Choroid plexus epithelial cell (primary cell): ENCODE measurements at regions not wholly inside any gene's neighbourhood (a gene's known extent, or its start where the extent isn't known, plus 50 kb on each side); places are given as distances from the start of the nearest gene placed in this dataset.

ENCODE experiments used
- DNase-seq: peaks from one replicate; pipeline ENCODE4 v3.0.0-alpha.2; 2010; ENCODE audit warnings: low read depth
- H3K4me3 ChIP-seq: 2 replicates; pipeline ENCODE4 v1.5.1; 2011; ENCODE audit warnings: low read depth, mild to moderate bottlenecking, control low read depth, low read length, moderate library complexity
- CTCF ChIP-seq: conservative IDR thresholded peaks from 2 replicates; pipeline ENCODE4 v1.5.1; 2011; ENCODE audit warnings: low read depth, mild to moderate bottlenecking, control low read depth, inconsistent platforms, low read length, moderate library complexity

- TF ChIP-seq CTCF = no peak
- no peak overlapping the region for H3K4me3 ChIP-seq
- DNase-seq = no peak
These were observed 131.8 kb upstream of the TOPAZ1 start for GRCh38 chr3:44109771-44110361.

GRCh38 chr3:44110648-44111047 lies 131.0 kb upstream of the TOPAZ1 start:
- no peak for DNase-seq
- H3K4me3 ChIP-seq = no peak overlapping the region
- TF ChIP-seq CTCF = no peak

GRCh38 chr3:44111482-44111881 lies 130.2 kb upstream of the TOPAZ1 start:
- H3K4me3 ChIP-seq = no peak overlapping the region
- DNase-seq = no peak
- no peak for TF ChIP-seq CTCF

GRCh38 chr3:44114142-44114541 lies 127.5 kb upstream of the TOPAZ1 start:
- H3K4me3 ChIP-seq = no peak overlapping the region
- peak; percentile 51 for DNase-seq
- TF ChIP-seq CTCF = peak; percentile 72

- TF ChIP-seq CTCF = no peak
- H3K4me3 ChIP-seq = no peak overlapping the region
- no peak for DNase-seq
These were observed 124.4 kb upstream of the TOPAZ1 start for GRCh38 chr3:44117239-44117638.

- no peak for TF ChIP-seq CTCF
- H3K4me3 ChIP-seq = no peak overlapping the region
- DNase-seq = no peak
These were observed 124.0 kb upstream of the TOPAZ1 start for GRCh38 chr3:44117736-44118135.
